ENCODE measurements at regions not wholly inside any gene's neighbourhood (a gene's known extent, or its start where the extent isn't known, plus 50 kb on each side); places are given as distances from the start of the nearest gene placed in this dataset.

GRCh38 chr11:116601814-116602636 lies 170.8 kb downstream of the BUD13 start:
- H3K27ac ChIP-seq: no peak overlapping the region
- no peaks in the 10 kb centered on the region for H3K9me3 ChIP-seq (replicated peaks in 1 of 3)
- H3K4me1 ChIP-seq (replicated peaks in 1 of 2): peaks cover 3 to 8% of the 10 kb centered on the region in 2 donors
- peak in 2 of 7 donors; percentile 18 to 60 for DNase-seq
- TF ChIP-seq POLR2A (IDR thresholded peaks at IDR 0.05) (no peak), CTCF (IDR thresholded peaks at IDR 0.05) (no peak)
- H3K27me3 ChIP-seq: no peaks in the 10 kb centered on the region
- intact Hi-C loops (cut with DNase I): no loop called here
- H3K4me3 ChIP-seq: no peak overlapping the region
- 38 to 46% (median 43%) methylated on average over 11 of the region's 11 CpGs for WGBS, 4 donors
- H3K36me3 ChIP-seq (replicated peaks in 1 of 2): no peaks in the 10 kb centered on the region

- DNase-seq: peak in 1 of 7 donors; percentile 58
- H3K36me3 ChIP-seq (replicated peaks in 1 of 2): no peaks in the 10 kb centered on the region
These were observed 171.9 kb downstream of the BUD13 start for GRCh38 chr11:116600930-116601329.

GRCh38 chr11:116598556-116598955 lies 174.2 kb downstream of the BUD13 start:
- Histone ChIP-seq H3K27ac (no peak overlapping the region), H3K36me3 (replicated peaks in 1 of 2) (no peaks in the 10 kb centered on the region), H3K4me1 (replicated peaks in 1 of 2) (peaks cover 3 to 8% of the 10 kb centered on the region in 2 donors), H3K9me3 (replicated peaks in 1 of 3) (no peaks in the 10 kb centered on the region), H3K4me3 (no peak overlapping the region), H3K27me3 (no peaks in the 10 kb centered on the region)
- no peak for DNase-seq
- intact Hi-C loops (cut with DNase I): no loop called here
- TF ChIP-seq CTCF (IDR thresholded peaks at IDR 0.05): no peak
- TF ChIP-seq POLR2A (IDR thresholded peaks at IDR 0.05): no peak
- 50 to 72% (median 68%) methylated on average over 3 of the region's 3 CpGs for WGBS, 4 donors

More at GRCh38 chr11:116600930-116601329, 171.9 kb downstream of the BUD13 start:
- TF ChIP-seq POLR2A (IDR thresholded peaks at IDR 0.05) (no peak), CTCF (IDR thresholded peaks at IDR 0.05) (no peak)
- Histone ChIP-seq H3K4me3 (no peak overlapping the region), H3K27me3 (no peaks in the 10 kb centered on the region), H3K27ac (no peak overlapping the region), H3K9me3 (replicated peaks in 1 of 3) (no peaks in the 10 kb centered on the region), H3K4me1 (replicated peaks in 1 of 2) (peaks cover 3 to 8% of the 10 kb centered on the region in 2 donors)
- 63 to 80% (median 66%) methylated on average over 4 of the region's 4 CpGs for WGBS, 4 donors
- intact Hi-C loops (cut with DNase I): no loop called here

GRCh38 chr11:116598036-116598435 lies 174.8 kb downstream of the BUD13 start:
- no peak for DNase-seq

More at GRCh38 chr11:116598036-116598435, 174.8 kb downstream of the BUD13 start:
- H3K4me3 ChIP-seq: no peak overlapping the region
- H3K9me3 ChIP-seq (replicated peaks in 1 of 3): no peaks in the 10 kb centered on the region
- intact Hi-C loops (cut with DNase I): no loop called here
- H3K4me1 ChIP-seq (replicated peaks in 1 of 2): peaks cover 3 to 8% of the 10 kb centered on the region in 2 donors
- 74 to 82% (median 81%) methylated on average over 6 of the region's 6 CpGs for WGBS, 4 donors
- H3K27me3 ChIP-seq: no peaks in the 10 kb centered on the region
- TF ChIP-seq CTCF (IDR thresholded peaks at IDR 0.05): no peak
- no peak for TF ChIP-seq POLR2A (IDR thresholded peaks at IDR 0.05)
- no peak overlapping the region for H3K27ac ChIP-seq
- H3K36me3 ChIP-seq (replicated peaks in 1 of 2): no peaks in the 10 kb centered on the region
